RWPE2 (cell line): ENCODE measurements at regions not wholly inside any gene's neighbourhood (a gene's known extent, or its start where the extent isn't known, plus 50 kb on each side); places are given as distances from the start of the nearest gene placed in this dataset.

ENCODE experiments used
- ATAC-seq: fragments of 200-7000 bp; cut with Tn5 transposase; 3 replicates; pipeline ENCODE4 v1.9.1; 2021; ENCODE audit warnings: low read depth
- DNase-seq: peaks from one replicate; pipeline ENCODE4 v3.0.0-alpha.2; 2020; ENCODE audit warnings: low spot score
- H3K27ac ChIP-seq: fragments of 450-650 bp; 2 replicates; pipeline ENCODE4 v1.5.1; 2017; ENCODE audit warnings: mild to moderate bottlenecking; ENCODE audit not compliant: poor library complexity, severe bottlenecking
- H3K27me3 ChIP-seq: fragments of 250-450 bp; sonication (Bioruptor Pico); 2 replicates; pipeline ENCODE4 v1.5.1; 2021; ENCODE audit warnings: mild to moderate bottlenecking, moderate library complexity; ENCODE audit not compliant: insufficient read depth, poor library complexity, severe bottlenecking
- H3K36me3 ChIP-seq: fragments of 250-450 bp; sonication (Bioruptor Pico); 2 replicates; pipeline ENCODE4 v1.5.1; 2020; ENCODE audit warnings: low read depth, mild to moderate bottlenecking, moderate library complexity
- H3K4me1 ChIP-seq: fragments of 250-450 bp; sonication (Bioruptor Pico); 2 replicates; pipeline ENCODE4 v1.5.1; 2021; ENCODE audit warnings: mild to moderate bottlenecking, moderate library complexity; ENCODE audit not compliant: insufficient read depth, poor library complexity, severe bottlenecking
- H3K4me3 ChIP-seq: fragments of 250-450 bp; sonication (Bioruptor Pico); 2 replicates; pipeline ENCODE4 v1.5.1; 2021; ENCODE audit warnings: mild to moderate bottlenecking, moderate library complexity; ENCODE audit not compliant: severe bottlenecking
- H3K9me3 ChIP-seq: fragments of 250-450 bp; sonication (Bioruptor Pico); 2 replicates; pipeline ENCODE4 v1.5.1; 2021; ENCODE audit warnings: mild to moderate bottlenecking, moderate library complexity; ENCODE audit not compliant: severe bottlenecking
- CTCF ChIP-seq: fragments of 450-650 bp; IDR thresholded peaks from one replicate; pipeline ENCODE4 v1.5.1; 2017; ENCODE audit warnings: mild to moderate bottlenecking, moderate library complexity; ENCODE audit not compliant: poor library complexity, severe bottlenecking

GRCh38 chr5:162456086-162456485, 388.5 kb downstream of the GABRG2 start:
- DNase-seq (no peak), ATAC-seq (no peak; the same call in 2 of the 3 replicates)
- Histone ChIP-seq H3K9me3 (no peaks in the 10 kb centered on the region), H3K4me3 (no peak overlapping the region), H3K27ac (no peak overlapping the region), H3K36me3 (no peaks in the 10 kb centered on the region), H3K4me1 (no peaks in the 10 kb centered on the region), H3K27me3 (no peaks in the 10 kb centered on the region)
- TF ChIP-seq CTCF = no peak

- ATAC-seq = no peak
- Histone ChIP-seq H3K9me3 (no peaks in the 10 kb centered on the region), H3K27me3 (no peaks in the 10 kb centered on the region), H3K4me1 (no peaks in the 10 kb centered on the region), H3K36me3 (no peaks in the 10 kb centered on the region), H3K4me3 (no peak overlapping the region), H3K27ac (no peak overlapping the region)
- TF ChIP-seq CTCF = no peak
- no peak for DNase-seq
These were observed 398.4 kb downstream of the GABRG2 start for GRCh38 chr5:162466011-162466410.

GRCh38 chr5:162473041-162473714, 405.6 kb downstream of the GABRG2 start:
- no peaks in the 10 kb centered on the region for H3K36me3 ChIP-seq
- H3K4me3 ChIP-seq = no peak overlapping the region
- H3K4me1 ChIP-seq = no peaks in the 10 kb centered on the region
- H3K27ac ChIP-seq = no peak overlapping the region
- ATAC-seq (no peak), DNase-seq (no peak)
- no peaks in the 10 kb centered on the region for H3K9me3 ChIP-seq
- no peaks in the 10 kb centered on the region for H3K27me3 ChIP-seq
- TF ChIP-seq CTCF = no peak

- H3K36me3 ChIP-seq = no peaks in the 10 kb centered on the region
- no peak for DNase-seq
- no peak for ATAC-seq
- TF ChIP-seq CTCF = no peak
- H3K27ac ChIP-seq = no peak overlapping the region
- no peaks in the 10 kb centered on the region for H3K4me1 ChIP-seq
- H3K27me3 ChIP-seq = no peaks in the 10 kb centered on the region
- H3K4me3 ChIP-seq = no peak overlapping the region
- H3K9me3 ChIP-seq = no peaks in the 10 kb centered on the region
These were observed 406.7 kb downstream of the GABRG2 start for GRCh38 chr5:162474239-162474638.

GRCh38 chr5:162484095-162484494, 416.5 kb downstream of the GABRG2 start:
- Histone ChIP-seq H3K36me3 (no peaks in the 10 kb centered on the region), H3K27me3 (no peaks in the 10 kb centered on the region), H3K9me3 (peaks cover 5% of the 10 kb centered on the region), H3K4me1 (peaks cover 4% of the 10 kb centered on the region), H3K4me3 (no peak overlapping the region), H3K27ac (no peak overlapping the region)
- no peak for DNase-seq
- no peak for ATAC-seq
- TF ChIP-seq CTCF = no peak
